HEK293 (cell line): ENCODE measurements at regions not wholly inside any gene's neighbourhood (a gene's known extent, or its start where the extent isn't known, plus 50 kb on each side); places are given as distances from the start of the nearest gene placed in this dataset.

Experiments used
- MZF1 ChIP-seq: fragments of 450-650 bp; formaldehyde crosslinking; IDR thresholded peaks from 2 replicates; pipeline ENCODE4 v1.5.1; 2017; ENCODE audit warnings: missing biosample characterization, missing genetic modification characterization, borderline replicate concordance
- ZBTB7A ChIP-seq: fragments of 450-650 bp; formaldehyde crosslinking; IDR thresholded peaks from 2 replicates; pipeline ENCODE4 v1.5.1; 2016; ENCODE audit warnings: low read depth, missing biosample characterization, missing genetic modification characterization
- ZNF2 ChIP-seq: fragments of 450-650 bp; formaldehyde crosslinking; IDR thresholded peaks from 2 replicates; pipeline ENCODE4 v1.5.1; 2016; ENCODE audit warnings: missing biosample characterization, missing genetic modification characterization
- ZNF311 ChIP-seq: fragments of 450-650 bp; formaldehyde crosslinking; IDR thresholded peaks from 2 replicates; pipeline ENCODE4 v1.5.1; 2017; ENCODE audit warnings: missing biosample characterization, missing genetic modification characterization, borderline replicate concordance
- ZNF404 ChIP-seq: fragments of 450-650 bp; formaldehyde crosslinking; IDR thresholded peaks from 2 replicates; pipeline ENCODE4 v1.5.1; 2017; ENCODE audit warnings: missing biosample characterization, missing genetic modification characterization
- ZNF423 ChIP-seq: fragments of 450-650 bp; formaldehyde crosslinking; IDR thresholded peaks from 2 replicates; pipeline ENCODE4 v1.5.1; 2016; ENCODE audit warnings: missing biosample characterization, missing genetic modification characterization
- ZNF791 ChIP-seq: fragments of 450-650 bp; formaldehyde crosslinking; IDR thresholded peaks from 2 replicates; pipeline ENCODE4 v1.5.1; 2016; ENCODE audit warnings: missing biosample characterization, missing genetic modification characterization
- ZNF830 ChIP-seq: fragments of 450-650 bp; IDR thresholded peaks from 2 replicates; pipeline ENCODE4 v1.5.0; 2018; ENCODE audit warnings: missing biosample characterization, missing genetic modification characterization, low read depth, mild to moderate bottlenecking, moderate library complexity
- ZSCAN30 ChIP-seq: fragments of 450-650 bp; IDR thresholded peaks from 2 replicates; pipeline ENCODE4 v1.5.1; 2018; ENCODE audit warnings: missing biosample characterization, mild to moderate bottlenecking, missing genetic modification characterization, moderate library complexity
- TF ChIP-seq, protein P1 (sequence below): fragments of 450-650 bp; formaldehyde crosslinking; IDR thresholded peaks from 2 replicates; pipeline ENCODE4 v1.5.1; 2016; ENCODE audit warnings: missing biosample characterization, missing genetic modification characterization, borderline replicate concordance
- TF ChIP-seq, protein P2 (sequence below): fragments of 450-650 bp; formaldehyde crosslinking; IDR thresholded peaks from 2 replicates; pipeline ENCODE4 v1.5.1; 2016; ENCODE audit warnings: missing biosample characterization, missing genetic modification characterization, low read depth
- TF ChIP-seq, protein P3 (sequence below): fragments of 450-650 bp; formaldehyde crosslinking; IDR thresholded peaks from 2 replicates; pipeline ENCODE4 v1.5.1; 2016; ENCODE audit warnings: missing biosample characterization, missing genetic modification characterization
- TF ChIP-seq, protein P4 (sequence below): fragments of 450-650 bp; formaldehyde crosslinking; IDR thresholded peaks from 2 replicates; pipeline ENCODE4 v1.5.1; 2016; ENCODE audit warnings: missing biosample characterization, missing genetic modification characterization
- TF ChIP-seq, protein P5 (sequence below): fragments of 450-650 bp; formaldehyde crosslinking; IDR thresholded peaks from 2 replicates; pipeline ENCODE4 v1.5.1; 2016; ENCODE audit warnings: missing biosample characterization, missing genetic modification characterization

DNA sequence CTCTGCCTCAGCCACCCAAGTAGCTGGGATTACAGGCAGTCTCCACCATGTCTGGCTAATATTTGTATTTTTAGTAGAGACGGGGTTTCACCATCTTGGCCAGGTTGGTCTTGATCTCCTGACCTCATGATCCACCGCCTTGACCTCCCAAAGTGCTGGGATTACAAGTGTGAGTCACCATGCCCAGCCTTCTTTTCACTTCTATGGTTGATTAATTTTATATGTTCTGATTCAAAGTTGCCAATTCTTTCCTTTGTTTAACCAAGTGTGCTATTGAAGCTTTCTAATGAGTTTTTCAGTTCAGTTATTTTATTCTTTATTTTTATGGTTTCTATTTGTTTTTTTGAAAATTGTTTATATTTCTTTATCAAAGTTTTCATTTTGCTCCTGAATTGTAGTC, 133.1 kb upstream of the KCNJ3 start:
- no peak for TF ChIP-seq ZSCAN30 (tag by site-specific recombination)
- TF ChIP-seq ZNF404 (tag by site-specific recombination), result no peak
- TF ChIP-seq, protein P1, sequence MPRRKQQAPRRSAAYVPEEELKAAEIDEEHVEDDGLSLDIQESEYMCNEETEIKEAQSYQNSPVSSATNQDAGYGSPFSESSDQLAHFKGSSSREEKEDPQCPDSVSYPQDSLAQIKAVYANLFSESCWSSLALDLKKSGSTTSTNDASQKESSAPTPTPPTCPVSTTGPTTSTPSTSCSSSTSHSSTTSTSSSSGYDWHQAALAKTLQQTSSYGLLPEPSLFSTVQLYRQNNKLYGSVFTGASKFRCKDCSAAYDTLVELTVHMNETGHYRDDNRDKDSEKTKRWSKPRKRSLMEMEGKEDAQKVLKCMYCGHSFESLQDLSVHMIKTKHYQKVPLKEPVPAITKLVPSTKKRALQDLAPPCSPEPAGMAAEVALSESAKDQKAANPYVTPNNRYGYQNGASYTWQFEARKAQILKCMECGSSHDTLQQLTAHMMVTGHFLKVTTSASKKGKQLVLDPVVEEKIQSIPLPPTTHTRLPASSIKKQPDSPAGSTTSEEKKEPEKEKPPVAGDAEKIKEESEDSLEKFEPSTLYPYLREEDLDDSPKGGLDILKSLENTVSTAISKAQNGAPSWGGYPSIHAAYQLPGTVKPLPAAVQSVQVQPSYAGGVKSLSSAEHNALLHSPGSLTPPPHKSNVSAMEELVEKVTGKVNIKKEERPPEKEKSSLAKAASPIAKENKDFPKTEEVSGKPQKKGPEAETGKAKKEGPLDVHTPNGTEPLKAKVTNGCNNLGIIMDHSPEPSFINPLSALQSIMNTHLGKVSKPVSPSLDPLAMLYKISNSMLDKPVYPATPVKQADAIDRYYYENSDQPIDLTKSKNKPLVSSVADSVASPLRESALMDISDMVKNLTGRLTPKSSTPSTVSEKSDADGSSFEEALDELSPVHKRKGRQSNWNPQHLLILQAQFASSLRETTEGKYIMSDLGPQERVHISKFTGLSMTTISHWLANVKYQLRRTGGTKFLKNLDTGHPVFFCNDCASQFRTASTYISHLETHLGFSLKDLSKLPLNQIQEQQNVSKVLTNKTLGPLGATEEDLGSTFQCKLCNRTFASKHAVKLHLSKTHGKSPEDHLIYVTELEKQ (tag by site-specific recombination), result no peak
- TF ChIP-seq ZNF423 (tag by site-specific recombination), result no peak
- TF ChIP-seq, protein P2, sequence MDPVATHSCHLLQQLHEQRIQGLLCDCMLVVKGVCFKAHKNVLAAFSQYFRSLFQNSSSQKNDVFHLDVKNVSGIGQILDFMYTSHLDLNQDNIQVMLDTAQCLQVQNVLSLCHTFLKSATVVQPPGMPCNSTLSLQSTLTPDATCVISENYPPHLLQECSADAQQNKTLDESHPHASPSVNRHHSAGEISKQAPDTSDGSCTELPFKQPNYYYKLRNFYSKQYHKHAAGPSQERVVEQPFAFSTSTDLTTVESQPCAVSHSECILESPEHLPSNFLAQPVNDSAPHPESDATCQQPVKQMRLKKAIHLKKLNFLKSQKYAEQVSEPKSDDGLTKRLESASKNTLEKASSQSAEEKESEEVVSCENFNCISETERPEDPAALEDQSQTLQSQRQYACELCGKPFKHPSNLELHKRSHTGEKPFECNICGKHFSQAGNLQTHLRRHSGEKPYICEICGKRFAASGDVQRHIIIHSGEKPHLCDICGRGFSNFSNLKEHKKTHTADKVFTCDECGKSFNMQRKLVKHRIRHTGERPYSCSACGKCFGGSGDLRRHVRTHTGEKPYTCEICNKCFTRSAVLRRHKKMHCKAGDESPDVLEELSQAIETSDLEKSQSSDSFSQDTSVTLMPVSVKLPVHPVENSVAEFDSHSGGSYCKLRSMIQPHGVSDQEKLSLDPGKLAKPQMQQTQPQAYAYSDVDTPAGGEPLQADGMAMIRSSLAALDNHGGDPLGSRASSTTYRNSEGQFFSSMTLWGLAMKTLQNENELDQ (tag by site-specific recombination), result no peak
- TF ChIP-seq, protein P3, sequence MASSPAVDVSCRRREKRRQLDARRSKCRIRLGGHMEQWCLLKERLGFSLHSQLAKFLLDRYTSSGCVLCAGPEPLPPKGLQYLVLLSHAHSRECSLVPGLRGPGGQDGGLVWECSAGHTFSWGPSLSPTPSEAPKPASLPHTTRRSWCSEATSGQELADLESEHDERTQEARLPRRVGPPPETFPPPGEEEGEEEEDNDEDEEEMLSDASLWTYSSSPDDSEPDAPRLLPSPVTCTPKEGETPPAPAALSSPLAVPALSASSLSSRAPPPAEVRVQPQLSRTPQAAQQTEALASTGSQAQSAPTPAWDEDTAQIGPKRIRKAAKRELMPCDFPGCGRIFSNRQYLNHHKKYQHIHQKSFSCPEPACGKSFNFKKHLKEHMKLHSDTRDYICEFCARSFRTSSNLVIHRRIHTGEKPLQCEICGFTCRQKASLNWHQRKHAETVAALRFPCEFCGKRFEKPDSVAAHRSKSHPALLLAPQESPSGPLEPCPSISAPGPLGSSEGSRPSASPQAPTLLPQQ (tag by site-specific recombination), result no peak
- TF ChIP-seq, protein P4, sequence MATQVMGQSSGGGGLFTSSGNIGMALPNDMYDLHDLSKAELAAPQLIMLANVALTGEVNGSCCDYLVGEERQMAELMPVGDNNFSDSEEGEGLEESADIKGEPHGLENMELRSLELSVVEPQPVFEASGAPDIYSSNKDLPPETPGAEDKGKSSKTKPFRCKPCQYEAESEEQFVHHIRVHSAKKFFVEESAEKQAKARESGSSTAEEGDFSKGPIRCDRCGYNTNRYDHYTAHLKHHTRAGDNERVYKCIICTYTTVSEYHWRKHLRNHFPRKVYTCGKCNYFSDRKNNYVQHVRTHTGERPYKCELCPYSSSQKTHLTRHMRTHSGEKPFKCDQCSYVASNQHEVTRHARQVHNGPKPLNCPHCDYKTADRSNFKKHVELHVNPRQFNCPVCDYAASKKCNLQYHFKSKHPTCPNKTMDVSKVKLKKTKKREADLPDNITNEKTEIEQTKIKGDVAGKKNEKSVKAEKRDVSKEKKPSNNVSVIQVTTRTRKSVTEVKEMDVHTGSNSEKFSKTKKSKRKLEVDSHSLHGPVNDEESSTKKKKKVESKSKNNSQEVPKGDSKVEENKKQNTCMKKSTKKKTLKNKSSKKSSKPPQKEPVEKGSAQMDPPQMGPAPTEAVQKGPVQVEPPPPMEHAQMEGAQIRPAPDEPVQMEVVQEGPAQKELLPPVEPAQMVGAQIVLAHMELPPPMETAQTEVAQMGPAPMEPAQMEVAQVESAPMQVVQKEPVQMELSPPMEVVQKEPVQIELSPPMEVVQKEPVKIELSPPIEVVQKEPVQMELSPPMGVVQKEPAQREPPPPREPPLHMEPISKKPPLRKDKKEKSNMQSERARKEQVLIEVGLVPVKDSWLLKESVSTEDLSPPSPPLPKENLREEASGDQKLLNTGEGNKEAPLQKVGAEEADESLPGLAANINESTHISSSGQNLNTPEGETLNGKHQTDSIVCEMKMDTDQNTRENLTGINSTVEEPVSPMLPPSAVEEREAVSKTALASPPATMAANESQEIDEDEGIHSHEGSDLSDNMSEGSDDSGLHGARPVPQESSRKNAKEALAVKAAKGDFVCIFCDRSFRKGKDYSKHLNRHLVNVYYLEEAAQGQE (tag by site-specific recombination), result no peak
- no peak for TF ChIP-seq ZNF2
- no peak for TF ChIP-seq ZNF830 (tag by site-specific recombination)
- TF ChIP-seq, protein P5, sequence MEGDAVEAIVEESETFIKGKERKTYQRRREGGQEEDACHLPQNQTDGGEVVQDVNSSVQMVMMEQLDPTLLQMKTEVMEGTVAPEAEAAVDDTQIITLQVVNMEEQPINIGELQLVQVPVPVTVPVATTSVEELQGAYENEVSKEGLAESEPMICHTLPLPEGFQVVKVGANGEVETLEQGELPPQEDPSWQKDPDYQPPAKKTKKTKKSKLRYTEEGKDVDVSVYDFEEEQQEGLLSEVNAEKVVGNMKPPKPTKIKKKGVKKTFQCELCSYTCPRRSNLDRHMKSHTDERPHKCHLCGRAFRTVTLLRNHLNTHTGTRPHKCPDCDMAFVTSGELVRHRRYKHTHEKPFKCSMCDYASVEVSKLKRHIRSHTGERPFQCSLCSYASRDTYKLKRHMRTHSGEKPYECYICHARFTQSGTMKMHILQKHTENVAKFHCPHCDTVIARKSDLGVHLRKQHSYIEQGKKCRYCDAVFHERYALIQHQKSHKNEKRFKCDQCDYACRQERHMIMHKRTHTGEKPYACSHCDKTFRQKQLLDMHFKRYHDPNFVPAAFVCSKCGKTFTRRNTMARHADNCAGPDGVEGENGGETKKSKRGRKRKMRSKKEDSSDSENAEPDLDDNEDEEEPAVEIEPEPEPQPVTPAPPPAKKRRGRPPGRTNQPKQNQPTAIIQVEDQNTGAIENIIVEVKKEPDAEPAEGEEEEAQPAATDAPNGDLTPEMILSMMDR (tag by site-specific recombination), result no peak
- TF ChIP-seq ZNF791 (tag by site-specific recombination), result no peak
- TF ChIP-seq ZBTB7A (tag by site-specific recombination), result no peak
- no peak for TF ChIP-seq ZNF311 (tag by site-specific recombination)
- no peak for TF ChIP-seq MZF1 (tag by site-specific recombination)
